HG02610 (cell line): ENCODE measurements at regions not wholly inside any gene's neighbourhood (a gene's known extent, or its start where the extent isn't known, plus 50 kb on each side); places are given as distances from the start of the nearest gene placed in this dataset.
"Not testable (repeated sequence)": the region's sequence is repeated elsewhere in the genome, so short reads cannot be mapped to it uniquely, and the experiment has no call there.

Source experiments
- ATAC-seq: cut with Tn5 transposase; IDR thresholded peaks from one replicate; pipeline ENCODE4 v1.9.1; 2021; ENCODE audit warnings: mild to moderate bottlenecking, moderate library complexity; ENCODE audit not compliant: unreplicated experiment

DNA sequence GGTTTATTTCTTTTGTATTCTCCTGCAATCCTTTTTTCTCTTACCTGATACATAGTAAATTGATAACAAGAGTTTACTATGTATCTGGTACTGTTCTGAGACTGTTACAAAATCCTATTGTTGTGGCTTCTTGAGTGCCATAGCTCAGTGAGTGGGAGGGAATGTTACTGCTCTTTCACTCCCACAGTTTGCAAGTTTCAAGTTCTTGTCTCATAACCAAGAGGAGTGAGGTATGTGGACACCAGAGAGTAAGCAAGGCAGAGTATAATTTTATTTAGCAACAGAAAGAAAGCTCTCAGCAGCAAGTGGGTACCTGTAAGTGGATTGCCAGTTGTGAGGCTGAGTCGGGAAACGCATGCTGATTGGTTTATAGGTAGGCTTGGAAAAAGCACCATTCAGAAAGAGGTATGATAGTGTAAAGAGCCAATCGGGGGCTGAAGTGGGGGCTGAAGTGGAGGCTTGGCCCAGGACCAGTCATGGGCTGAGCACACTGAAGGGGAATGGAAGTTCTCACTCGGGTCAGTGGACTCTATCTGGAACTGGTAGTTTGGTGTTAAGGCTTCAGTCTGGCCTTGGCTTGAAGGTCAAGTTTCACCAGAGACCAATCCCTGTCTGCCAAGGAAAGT lies 850.8 kb downstream of the TMTC2 start:
- ATAC-seq, result no peak

DNA sequence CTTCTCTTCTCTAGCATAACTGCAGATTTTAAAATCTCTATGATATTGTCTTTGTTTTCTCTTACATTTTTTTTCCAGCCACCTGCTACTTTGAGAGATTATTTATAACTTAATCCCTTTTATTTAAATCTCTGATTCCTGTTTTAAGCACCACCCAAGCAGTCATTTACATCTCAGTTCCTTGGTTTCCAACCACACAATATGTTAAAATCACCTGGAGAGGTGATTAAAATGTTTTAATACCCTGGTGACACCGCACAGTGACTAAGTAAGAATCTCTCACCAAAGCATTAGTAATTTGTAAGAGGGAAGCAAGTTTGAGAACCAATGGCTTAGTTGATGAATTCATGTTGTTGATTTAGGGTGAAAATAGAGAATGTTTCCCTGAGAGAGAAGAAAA lies 849.8 kb downstream of the TMTC2 start:
- ATAC-seq, result no peak

DNA sequence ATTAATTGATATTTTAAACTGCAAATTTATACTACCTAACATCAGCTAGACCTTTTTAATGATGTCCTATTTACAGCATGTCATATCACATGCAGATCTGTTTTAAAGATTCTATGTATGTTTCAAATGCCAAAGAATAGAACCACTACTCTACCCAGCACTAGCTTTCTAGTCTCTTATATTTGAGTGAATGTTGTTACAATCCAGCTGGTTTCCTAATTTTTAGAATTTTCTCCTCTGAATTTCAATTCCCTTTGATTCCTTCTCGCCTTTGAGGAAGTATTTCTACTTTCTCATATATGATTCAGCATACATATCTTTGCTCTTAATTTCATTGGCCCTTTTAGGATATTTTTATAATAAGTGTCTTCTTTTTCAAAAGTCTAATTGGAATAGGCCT lies 841.9 kb downstream of the TMTC2 start:
- no peak for ATAC-seq

DNA sequence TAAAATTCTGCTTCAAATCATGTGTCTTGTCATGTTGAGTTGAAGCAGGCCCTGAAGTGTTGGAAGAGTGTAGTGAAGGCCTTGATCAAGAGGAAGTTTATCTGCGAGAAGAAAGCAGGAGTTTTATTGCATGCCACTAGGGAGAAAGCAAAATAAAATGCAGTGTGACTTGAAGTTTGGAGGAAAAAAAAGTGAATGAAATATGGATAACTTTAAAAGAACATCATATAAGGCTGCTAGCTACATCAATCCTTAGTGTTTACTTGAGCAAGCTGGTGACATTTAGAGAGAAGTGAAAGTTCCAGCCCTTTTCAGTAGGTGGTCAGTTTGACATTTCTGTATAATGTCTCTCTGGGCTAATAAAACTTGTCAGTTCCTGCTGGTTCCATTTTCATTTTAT lies 841.1 kb downstream of the TMTC2 start:
- ATAC-seq, result no peak

DNA sequence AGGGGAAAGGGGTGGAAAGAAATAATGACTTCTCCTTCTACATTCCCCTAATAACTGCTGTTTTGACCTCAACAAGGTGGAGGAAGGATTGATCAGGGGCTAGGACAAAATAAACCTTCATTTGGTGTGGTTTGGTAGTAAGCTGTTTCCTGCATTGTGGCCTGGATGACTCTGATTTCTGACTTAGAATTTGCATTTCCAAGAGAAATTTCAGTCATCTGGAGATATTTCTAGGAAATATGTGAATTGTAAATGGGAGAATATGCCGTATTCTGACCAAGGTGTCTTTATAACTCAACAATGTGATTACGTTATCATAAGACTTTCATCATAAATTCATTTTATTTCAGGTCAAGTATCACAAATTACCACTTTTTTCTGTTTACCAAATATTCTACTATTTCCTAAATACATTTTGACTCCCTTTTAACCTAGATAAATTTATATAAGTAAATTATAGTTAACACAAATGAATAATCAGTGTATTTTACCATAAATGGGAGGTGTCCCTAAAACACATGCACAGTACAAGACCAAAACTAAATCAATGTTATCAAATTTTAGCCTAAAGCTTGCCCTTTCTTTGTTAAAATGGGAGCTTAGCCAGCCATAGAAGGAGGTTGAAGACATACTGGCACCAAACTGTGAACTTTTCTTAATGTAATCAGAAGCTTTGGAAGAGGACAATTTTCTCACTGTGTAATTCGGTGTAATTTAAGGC lies 828.8 kb downstream of the TMTC2 start:
- no peak for ATAC-seq

DNA sequence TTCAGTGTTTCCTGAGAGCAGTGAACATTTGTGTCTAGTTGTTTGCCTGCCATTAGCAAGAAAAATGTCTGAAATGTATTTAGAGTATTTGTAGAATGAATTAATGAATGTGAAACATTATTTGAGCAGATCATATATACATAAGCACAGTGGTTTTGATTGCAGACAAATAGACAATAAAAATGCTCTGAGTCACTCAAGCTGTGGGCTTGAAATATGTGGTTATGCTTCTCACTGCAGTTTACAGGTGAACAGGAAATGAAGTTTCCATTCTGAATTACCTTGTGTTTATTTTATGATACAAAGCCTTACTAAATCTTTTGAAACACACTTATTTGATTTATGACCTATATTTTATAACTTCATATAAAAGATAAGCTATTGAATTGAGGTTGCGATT lies 827.7 kb downstream of the TMTC2 start:
- no peak for ATAC-seq

DNA sequence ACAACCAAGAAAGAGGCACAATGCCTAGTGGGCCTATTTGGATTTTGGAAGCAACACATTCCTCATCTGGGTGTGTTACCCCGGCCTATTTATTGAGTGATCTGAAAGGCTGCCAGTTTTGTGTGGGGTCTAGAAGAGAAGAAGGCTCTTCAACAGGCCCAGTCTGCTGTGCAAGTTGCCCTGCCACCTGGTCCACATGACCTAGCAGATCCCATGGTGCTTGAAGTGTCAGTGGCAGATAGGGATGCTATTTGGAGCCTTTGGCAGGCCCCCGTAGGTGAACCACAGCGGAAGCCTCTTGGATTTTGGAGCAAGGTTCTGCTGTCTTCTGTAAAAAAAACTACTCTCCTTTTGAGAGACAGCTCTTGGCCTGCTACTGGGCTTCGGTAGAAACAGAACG lies 820.1 kb downstream of the TMTC2 start:
- ATAC-seq, result no peak

DNA sequence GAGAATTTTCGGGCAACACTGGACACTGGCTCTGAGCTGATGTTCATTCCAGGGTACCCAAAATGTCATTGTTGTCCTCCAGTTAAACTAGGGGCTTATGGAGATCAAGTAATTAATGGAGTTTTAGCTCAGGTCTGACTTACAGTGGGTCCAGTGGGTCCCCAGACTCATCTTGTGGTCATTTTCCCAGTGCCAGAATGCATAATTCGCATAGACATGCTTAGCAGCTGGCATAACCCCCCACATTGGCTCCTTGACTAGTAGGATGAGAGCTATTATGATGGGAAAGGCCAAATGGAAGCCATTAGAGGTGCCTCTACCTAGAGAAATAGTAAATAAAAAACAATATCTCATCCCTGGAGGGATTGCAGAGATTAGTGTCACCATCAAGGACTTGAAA lies 818.9 kb downstream of the TMTC2 start:
- ATAC-seq, result no peak

DNA sequence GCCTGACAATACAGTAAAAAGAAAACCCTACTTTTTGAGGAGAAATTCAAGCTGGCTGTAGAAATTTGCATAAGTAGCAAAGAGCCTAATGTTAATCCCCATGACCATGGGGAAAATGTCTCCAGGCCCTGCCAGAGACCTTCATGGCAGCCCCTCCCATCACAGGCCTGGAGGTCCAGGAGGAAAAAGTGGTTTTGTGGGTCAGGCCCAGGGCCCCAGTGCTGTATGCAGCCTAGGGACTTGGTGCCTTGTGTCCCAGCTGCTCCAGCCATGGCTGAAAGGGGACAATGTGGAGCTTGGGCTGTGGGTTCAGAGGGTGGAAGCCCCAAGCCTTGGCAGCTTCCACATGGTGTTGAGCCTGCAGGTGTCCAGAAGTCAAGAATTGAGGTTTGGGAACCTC lies 813.2 kb downstream of the TMTC2 start:
- ATAC-seq, result not testable (repeated sequence)

DNA sequence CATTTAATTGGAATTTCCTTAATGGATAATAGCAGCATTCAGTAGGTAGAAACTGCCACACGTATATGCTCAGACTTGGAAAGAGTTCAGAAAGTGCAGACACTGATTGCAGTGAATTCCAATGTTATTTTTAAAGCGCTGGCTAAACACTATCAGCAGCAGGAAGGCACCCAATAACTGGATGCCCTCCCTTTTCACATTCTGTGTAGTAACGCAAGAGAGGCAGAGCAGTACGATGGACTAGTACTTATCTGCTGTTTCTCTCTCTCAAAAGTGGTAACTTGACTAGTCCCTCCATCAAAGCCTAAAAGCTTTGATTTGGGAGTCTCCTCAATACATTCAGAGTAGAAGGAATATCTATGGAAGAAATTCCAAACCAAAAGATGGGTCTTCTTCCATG lies 791.0 kb downstream of the TMTC2 start:
- ATAC-seq, result no peak

DNA sequence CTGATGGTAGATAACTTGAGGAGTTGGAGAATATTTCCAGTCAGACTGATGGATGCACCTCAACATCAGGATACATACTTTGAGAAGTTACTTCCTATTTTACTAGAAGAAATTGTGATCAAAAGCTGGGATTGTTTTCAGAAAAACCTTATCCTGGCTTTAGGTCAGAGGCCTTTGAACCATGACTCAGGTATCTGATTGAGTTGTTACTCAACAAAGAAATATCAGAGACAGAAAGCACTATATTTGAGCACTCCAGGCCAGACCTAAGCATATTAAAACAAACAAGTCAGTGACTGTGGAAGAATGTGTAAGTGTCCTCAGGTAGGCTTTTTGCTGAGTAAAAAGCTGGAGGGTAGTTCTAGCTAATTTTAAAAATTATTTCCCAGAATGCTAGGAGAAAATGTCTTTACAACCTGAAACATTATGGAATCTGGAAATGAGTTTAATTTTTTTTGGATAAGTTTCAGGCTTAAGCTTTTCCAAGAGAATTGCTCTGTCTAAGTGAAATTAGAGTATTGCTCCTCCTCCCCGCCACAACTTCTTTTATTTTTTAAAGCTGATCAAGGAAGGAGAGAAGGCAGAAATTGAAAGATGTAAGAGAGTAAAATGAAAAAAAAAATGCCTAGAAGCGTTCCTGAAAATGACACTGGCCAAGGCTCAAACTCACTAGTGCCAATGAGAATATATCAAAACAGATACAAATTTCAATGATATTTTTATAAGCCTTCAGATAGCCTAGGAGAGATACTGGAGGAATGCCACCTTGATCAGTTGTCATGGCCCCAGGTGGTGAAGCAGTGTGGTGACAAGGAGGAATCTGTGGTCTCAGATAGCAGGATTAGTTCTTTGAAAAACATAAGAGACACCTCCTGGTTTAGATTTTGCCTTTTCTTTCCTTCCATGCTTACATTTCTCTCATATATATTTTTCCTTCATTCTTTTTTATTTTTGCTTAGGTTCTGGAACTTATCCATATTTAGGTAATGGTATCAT lies 790.3 kb downstream of the TMTC2 start:
- ATAC-seq, result no peak

DNA sequence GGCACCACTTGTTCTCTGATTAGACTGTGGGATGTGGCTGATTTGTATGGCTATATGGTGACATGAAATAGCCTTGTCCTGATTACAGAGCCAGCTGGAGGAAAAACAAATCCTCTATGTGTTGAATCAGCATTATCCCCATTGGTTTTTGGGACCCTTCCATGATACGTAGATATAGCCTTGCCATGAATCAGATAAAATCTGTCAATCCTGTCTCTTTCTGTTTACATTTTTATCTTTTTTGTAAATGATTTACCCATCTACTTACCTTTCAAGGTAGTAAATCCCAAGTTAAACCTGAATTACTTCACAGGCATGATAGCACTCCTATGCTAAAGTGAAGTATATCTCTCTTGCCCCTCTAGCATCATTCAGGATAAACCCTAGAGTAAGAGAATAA lies 789.3 kb downstream of the TMTC2 start:
- no peak for ATAC-seq

DNA sequence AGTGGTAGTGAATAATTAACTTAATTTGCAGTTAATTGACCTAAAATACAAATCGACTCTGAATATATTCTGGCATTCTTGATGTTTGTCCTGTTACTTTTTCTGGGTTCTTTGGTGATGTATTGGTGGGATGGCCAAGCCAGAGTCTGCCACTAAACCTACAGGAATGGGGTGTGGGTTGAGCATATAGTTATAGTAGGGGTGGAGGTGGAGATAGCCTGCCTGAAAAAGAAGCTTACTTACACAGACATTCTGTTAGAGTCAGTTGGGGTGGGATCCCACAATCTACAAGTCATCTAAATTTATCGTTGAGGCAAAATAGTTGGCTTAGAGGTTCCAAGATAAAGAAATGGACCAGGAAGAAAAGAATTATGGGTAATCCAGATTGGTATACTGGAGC lies 787.7 kb downstream of the TMTC2 start:
- no peak for ATAC-seq

DNA sequence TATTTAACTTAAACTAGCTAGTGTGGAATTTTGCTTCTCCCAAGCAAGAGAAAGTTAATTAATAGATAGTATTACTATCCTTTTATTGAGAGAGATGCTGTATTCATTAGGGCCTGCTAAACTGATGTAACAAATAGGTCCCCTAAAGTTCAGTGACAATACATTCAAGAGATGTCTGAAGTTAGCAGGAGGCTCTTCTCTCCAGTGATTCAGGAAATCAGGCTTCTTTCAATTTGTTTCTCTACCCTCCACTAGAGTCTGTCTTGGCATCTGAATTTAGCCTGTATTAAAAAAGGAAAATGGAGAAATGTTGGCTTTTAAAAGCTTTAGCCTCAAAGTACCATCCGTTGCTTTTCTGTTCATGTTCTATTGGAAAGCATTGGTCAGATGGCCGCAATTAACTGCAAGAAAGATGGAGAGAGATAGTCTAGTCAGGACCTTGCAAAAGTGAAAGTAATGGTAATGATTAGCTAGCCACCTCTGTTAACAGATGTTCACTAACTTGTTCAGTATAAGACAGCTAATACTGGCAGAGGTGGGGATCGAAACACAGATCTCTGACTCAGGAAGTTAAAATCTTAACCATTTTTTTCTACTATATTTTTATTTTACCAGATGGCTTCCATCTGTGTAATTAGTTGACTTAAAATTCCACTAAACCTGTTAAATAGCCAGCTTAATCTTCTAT lies 786.8 kb downstream of the TMTC2 start:
- ATAC-seq, result peak; percentile 77

DNA sequence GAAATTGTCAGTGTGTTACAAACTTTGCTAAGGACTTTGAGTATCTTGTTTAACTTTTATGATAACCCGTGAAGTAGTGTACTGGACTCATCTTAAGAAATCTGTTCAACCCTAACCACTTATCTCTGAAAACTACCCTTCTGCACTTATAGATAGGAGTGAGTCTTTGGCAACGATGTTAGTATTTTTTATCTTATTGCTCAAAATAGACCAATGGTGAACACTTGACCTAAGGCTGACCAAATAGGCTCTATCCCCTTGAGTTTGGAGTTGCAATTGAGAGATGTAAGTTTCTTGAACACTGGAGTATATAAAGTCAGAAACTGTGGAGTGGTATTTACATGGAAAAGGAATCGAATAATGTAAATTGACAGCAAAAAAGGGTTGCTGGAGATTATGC lies 786.1 kb downstream of the TMTC2 start:
- ATAC-seq, result no peak

DNA sequence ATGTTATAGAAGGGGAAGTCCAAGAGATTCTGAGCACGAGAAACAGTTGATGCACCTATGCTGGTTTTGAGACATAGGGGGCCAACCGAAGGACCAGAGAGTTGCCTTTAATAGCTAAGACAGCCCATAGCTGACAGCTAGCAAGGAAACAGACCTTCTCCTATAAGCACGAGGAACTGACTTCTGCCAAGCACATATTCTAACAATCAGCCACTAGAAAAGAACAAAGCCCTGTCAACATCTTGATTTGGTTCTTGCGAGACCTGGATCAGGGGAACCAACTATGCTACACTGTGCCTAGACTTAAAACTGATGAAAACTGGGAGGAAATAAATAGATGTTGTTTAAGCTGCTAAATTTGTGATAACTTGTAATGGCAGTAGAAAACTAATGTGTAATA lies 785.6 kb downstream of the TMTC2 start:
- no peak for ATAC-seq

DNA sequence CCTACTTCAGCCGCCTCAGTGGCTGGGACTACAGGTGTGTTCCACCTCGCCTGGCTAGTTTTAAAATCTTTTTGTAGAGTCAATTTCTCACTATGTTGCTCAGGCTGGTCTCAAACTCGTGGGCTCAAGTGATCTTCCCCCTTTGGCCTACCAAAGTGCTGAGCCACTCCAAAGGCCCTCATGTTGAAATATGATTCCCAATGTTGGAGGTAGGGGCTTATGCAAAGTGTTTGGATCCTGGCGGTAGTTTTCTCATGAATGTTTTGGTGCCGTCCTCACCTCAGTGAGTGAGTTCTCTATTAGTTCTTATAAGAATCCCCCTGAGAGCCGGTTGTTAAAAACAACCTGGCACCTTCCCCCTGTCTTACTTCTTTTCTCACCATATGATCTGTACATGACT lies 784.6 kb downstream of the TMTC2 start:
- no peak for ATAC-seq

DNA sequence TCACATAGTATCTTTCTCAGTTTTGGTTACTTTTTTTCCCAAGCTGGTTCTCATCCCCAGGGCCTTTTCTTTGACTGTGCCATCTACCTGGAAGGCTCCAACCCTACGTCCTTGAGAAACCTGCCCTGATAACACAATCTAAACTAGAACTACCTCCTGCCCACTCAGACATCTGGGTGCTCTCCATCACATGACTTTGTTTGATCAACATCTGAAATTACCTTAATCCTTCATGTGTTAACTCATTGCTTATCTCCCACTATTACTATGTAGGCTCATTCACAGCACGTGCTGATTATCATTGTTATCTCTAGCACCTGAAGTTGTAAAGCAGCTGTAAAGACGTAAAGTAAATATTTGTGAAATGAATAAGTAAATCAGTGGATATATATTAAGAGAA lies 784.0 kb downstream of the TMTC2 start:
- ATAC-seq, result no peak

DNA sequence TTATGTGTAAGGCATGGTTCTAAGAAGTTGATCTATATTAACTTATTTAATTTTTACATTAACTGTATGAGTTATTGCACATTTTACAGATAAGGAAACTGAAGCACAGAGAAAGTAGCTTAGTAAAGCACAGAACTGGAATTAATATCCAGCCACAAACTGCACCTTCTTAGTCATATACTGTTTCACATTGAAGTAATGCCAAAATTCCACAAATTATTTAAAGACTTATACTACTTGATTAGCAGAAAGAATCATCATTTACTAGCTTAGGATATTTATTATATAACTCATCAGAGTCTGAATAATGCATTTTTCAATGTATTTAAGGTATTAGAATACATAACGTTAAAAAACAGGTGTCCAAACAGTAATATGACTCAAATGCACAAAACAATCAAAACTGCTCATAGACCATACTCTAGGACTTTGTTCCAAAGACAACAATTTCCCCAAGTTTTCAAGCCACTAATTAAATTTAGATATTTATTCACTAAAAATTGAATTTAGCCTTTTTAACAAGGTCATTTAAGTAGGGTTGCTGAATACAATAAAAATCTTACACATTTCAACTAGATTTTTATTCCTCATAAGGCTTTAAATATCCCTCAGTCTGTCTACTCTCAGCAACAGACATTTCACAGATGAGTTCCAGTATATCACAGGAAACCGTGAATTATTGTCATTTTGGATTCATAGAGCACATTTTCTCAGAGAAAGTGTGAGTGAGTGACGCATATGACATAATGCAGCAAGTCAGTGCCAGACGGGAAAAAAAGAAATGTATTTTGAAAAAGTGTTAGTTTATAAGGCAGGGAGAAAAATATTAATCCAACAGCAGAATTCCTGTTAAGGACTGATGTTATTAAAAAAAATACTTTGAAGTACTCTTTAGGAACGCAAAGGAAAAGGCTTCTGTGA lies 782.5 kb downstream of the TMTC2 start:
- ATAC-seq, result no peak

DNA sequence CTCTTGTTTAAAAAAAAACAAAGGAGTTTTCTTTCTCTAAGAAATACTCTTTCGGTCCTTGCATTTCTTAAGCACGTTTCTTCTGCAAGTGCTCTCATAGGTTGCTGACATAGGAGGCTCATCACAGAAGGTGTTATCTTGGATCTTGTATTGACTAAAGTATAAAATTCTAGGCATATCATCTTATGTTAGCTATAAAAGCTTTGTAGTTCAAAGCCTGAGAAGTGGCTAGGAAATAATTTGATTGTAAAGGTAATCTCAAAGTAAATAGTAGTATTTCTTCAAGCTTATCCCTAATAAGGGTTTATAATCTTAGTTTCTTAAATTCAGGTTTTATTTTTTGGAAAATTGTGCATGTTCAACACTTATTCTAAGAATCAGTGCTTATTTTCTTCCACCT lies 778.9 kb downstream of the TMTC2 start:
- ATAC-seq, result no peak
